GM12865 (cell line): ENCODE measurements at regions not wholly inside any gene's neighbourhood (a gene's known extent, or its start where the extent isn't known, plus 50 kb on each side); places are given as distances from the start of the nearest gene placed in this dataset.

Experiments used
- DNase-seq: peaks from one replicate; pipeline ENCODE4 v3.0.0; 2010; ENCODE audit warnings: low read depth
- H3K4me3 ChIP-seq: 2 replicates; pipeline ENCODE4 v1.5.1; 2011; ENCODE audit warnings: mild to moderate bottlenecking, low read depth, low read length, control low read depth
- CTCF ChIP-seq: IDR thresholded peaks from 2 replicates; pipeline ENCODE4 v1.5.1; 2011; ENCODE audit warnings: low read length, control low read depth, low read depth, inconsistent platforms; ENCODE audit not compliant: insufficient read depth; ENCODE audit errors: missing control alignments

GRCh38 chr12:78651755-78652154 is 212.8 kb upstream of the SYT1 start:
- no peak overlapping the region for H3K4me3 ChIP-seq
- no peak for DNase-seq
- no peak for TF ChIP-seq CTCF

GRCh38 chr12:78666584-78666983 is 198.0 kb upstream of the SYT1 start:
- no peak overlapping the region for H3K4me3 ChIP-seq
- no peak for DNase-seq
- no peak for TF ChIP-seq CTCF

- no peak for TF ChIP-seq CTCF
- no peak for DNase-seq
- H3K4me3 ChIP-seq, result no peak overlapping the region
Observed at GRCh38 chr12:78671295-78671694, 193.3 kb upstream of the SYT1 start.

- H3K4me3 ChIP-seq, result no peak overlapping the region
- TF ChIP-seq CTCF, result no peak
- DNase-seq, result no peak
Observed at GRCh38 chr12:78672033-78672432, 192.5 kb upstream of the SYT1 start.

- no peak overlapping the region for H3K4me3 ChIP-seq
- DNase-seq, result no peak
- no peak for TF ChIP-seq CTCF
Observed at GRCh38 chr12:78674311-78675090, 190.1 kb upstream of the SYT1 start.

- no peak for TF ChIP-seq CTCF
- no peak for DNase-seq
- H3K4me3 ChIP-seq, result no peak overlapping the region
Observed at GRCh38 chr12:78680596-78680995, 184.0 kb upstream of the SYT1 start.

GRCh38 chr12:78683031-78683430 is 181.5 kb upstream of the SYT1 start:
- TF ChIP-seq CTCF, result no peak
- no peak for DNase-seq

More at GRCh38 chr12:78683031-78683430, 181.5 kb upstream of the SYT1 start:
- H3K4me3 ChIP-seq, result no peak overlapping the region
